A673 (cell line): ENCODE measurements at regions not wholly inside any gene's neighbourhood (a gene's known extent, or its start where the extent isn't known, plus 50 kb on each side); places are given as distances from the start of the nearest gene placed in this dataset.

Source experiments
- CTCF ChIP-seq: fragments of 300-800, 200-600 bp; sonication (generic); conservative IDR thresholded peaks from 2 replicates; pipeline ENCODE4 v1.5.1; 2017; ENCODE audit warnings: low read depth, mild to moderate bottlenecking, antibody characterized with exemption, low read length, moderate library complexity, mixed read lengths
- EZH2 ChIP-seq: fragments of 200-600 bp; sonication (generic); IDR thresholded peaks from 2 replicates; pipeline ENCODE4 v1.6.1; 2017; ENCODE audit warnings: borderline replicate concordance, low read depth, mild to moderate bottlenecking, mixed read lengths, antibody characterized with exemption, low read length; ENCODE audit not compliant: poor library complexity, severe bottlenecking

GRCh38 chr1:56003846-56004245 lies 575.5 kb downstream of the PLPP3 start:
- TF ChIP-seq CTCF, result no peak
- no peak for TF ChIP-seq EZH2
